IMR-90 (cell line): ENCODE measurements at regions not wholly inside any gene's neighbourhood (a gene's known extent, or its start where the extent isn't known, plus 50 kb on each side); places are given as distances from the start of the nearest gene placed in this dataset.

ENCODE experiments used
- ATAC-seq: fragments of 200-7000 bp; cut with Tn5 transposase; 2 replicates; pipeline ENCODE4 v1.9.1; 2020; ENCODE audit warnings: low read depth, mild to moderate bottlenecking, moderate library complexity
- BruUV-seq: library from RNA; stranded (reverse); fragments of 400-500 nt; replicated peaks from 2 replicates; lab custom pipeline; 2021; lab: Mats Ljungman, UMichigan
- CTCF ChIA-PET: fragments of 300-600 bp; formaldehyde crosslinking; extraction: SDS; loops from one replicate; lab custom pipeline; 2021; ENCODE audit warnings: antibody characterized with exemption; lab: Yijun Ruan, JAX
- POLR2A ChIA-PET: fragments of 300-600 bp; sonication (Branson Sonifier 250); formaldehyde crosslinking; loops from one replicate; lab custom pipeline; 2022; ENCODE audit warnings: antibody characterized with exemption; ENCODE audit not compliant: unreplicated experiment; lab: Charles Lee
- DNase-seq: peaks from one replicate; pipeline ENCODE4 v3.0.0; 2013
- H2AFZ ChIP-seq: replicated peaks from 2 replicates; pipeline ENCODE3; 2013; ENCODE audit warnings: low read length, mild to moderate bottlenecking; ENCODE audit not compliant: poor library complexity
- H2AK5ac ChIP-seq: 2 replicates; pipeline ENCODE4 v1.6.1; 2013; ENCODE audit warnings: low read depth, low read length, inconsistent platforms
- H2AK9ac ChIP-seq: replicated peaks from 2 replicates; pipeline ENCODE3; 2013; ENCODE audit warnings: mild to moderate bottlenecking, low read depth, low read length, moderate library complexity; ENCODE audit not compliant: poor library complexity
- H2BK120ac ChIP-seq: 2 replicates; pipeline ENCODE4 v1.6.1; 2013; ENCODE audit warnings: low read depth, low read length, inconsistent platforms
- H2BK15ac ChIP-seq: 3 replicates; pipeline ENCODE4 v1.6.1; 2013; ENCODE audit warnings: low read depth, low read length, inconsistent platforms
- H2BK20ac ChIP-seq: 2 replicates; pipeline ENCODE4 v1.6.1; 2013; ENCODE audit warnings: low read depth, mild to moderate bottlenecking, inconsistent platforms, low read length, moderate library complexity
- H2BK5ac ChIP-seq: 2 replicates; pipeline ENCODE4 v1.6.1; 2013; ENCODE audit warnings: mild to moderate bottlenecking, low read depth, low read length, inconsistent platforms; ENCODE audit not compliant: poor library complexity, severe bottlenecking
- H3K14ac ChIP-seq: replicated peaks from 2 replicates; pipeline ENCODE4 v1.6.1; 2013; ENCODE audit warnings: low read depth, low read length, inconsistent platforms
- H3K18ac ChIP-seq: 2 replicates; pipeline ENCODE4 v1.6.1; 2013; ENCODE audit warnings: low read depth, low read length, control low read depth
- H3K23ac ChIP-seq: 2 replicates; pipeline ENCODE4 v1.6.1; 2013; ENCODE audit warnings: low read depth, low read length, inconsistent platforms
- H3K27ac ChIP-seq: 2 replicates; pipeline ENCODE4 v1.5.1; 2013; ENCODE audit warnings: mild to moderate bottlenecking, control low read depth, low read length; ENCODE audit not compliant: insufficient read depth
- H3K27me3 ChIP-seq: 2 replicates; pipeline ENCODE4 v1.6.1; 2013; ENCODE audit warnings: low read length; ENCODE audit not compliant: control insufficient read depth, insufficient read depth
- H3K36me3 ChIP-seq: 2 replicates; pipeline ENCODE4 v1.6.1; 2013; ENCODE audit warnings: low read length, mixed read lengths; ENCODE audit not compliant: control insufficient read depth, insufficient read depth
- H3K4ac ChIP-seq: 2 replicates; pipeline ENCODE4 v1.6.1; 2013; ENCODE audit warnings: low read depth, low read length, inconsistent platforms
- H3K4me1 ChIP-seq: 2 replicates; pipeline ENCODE4 v1.6.1; 2013; ENCODE audit warnings: low read length, mixed read lengths; ENCODE audit not compliant: control insufficient read depth, insufficient read depth
- H3K4me2 ChIP-seq: 2 replicates; pipeline ENCODE4 v1.6.1; 2013; ENCODE audit warnings: low read depth, mild to moderate bottlenecking, control low read depth, low read length, moderate library complexity
- H3K4me3 ChIP-seq: 2 replicates; pipeline ENCODE4 v1.5.1; 2013; ENCODE audit warnings: low read depth, mild to moderate bottlenecking, control low read depth, low read length, moderate library complexity; ENCODE audit not compliant: insufficient read depth
- H3K56ac ChIP-seq: 2 replicates; pipeline ENCODE4 v1.6.1; 2013; ENCODE audit warnings: low read length, inconsistent platforms; ENCODE audit not compliant: insufficient read depth; ENCODE audit errors: extremely low read depth
- H3K79me1 ChIP-seq, 2 experiments: 2 replicates each; pipeline ENCODE4 v1.6.1; 2013; ENCODE audit warnings: low read length in 2 of 2, inconsistent platforms in 1 of 2, low read depth in 1 of 2
- H3K9ac ChIP-seq: 2 replicates; pipeline ENCODE4 v1.6.1; 2013; ENCODE audit warnings: low read depth, low read length, control low read depth
- H3K9me1 ChIP-seq: 2 replicates; pipeline ENCODE4 v1.6.1; 2013; ENCODE audit warnings: low read length, inconsistent platforms; ENCODE audit not compliant: insufficient read depth
- H3K9me3 ChIP-seq: 2 replicates; pipeline ENCODE4 v1.6.1; 2013; ENCODE audit warnings: low read length; ENCODE audit not compliant: control insufficient read depth, insufficient read depth
- H4K20me1 ChIP-seq: 2 replicates; pipeline ENCODE4 v1.6.1; 2013; ENCODE audit warnings: low read length, inconsistent platforms; ENCODE audit not compliant: insufficient read depth
- H4K5ac ChIP-seq: 2 replicates; pipeline ENCODE4 v1.6.1; 2013; ENCODE audit warnings: mild to moderate bottlenecking, low read depth, low read length, control low read depth
- H4K8ac ChIP-seq, 2 experiments: 2 replicates each; pipeline ENCODE4 v1.6.1; 2013; ENCODE audit warnings: low read depth in 2 of 2, low read length in 2 of 2, control low read depth in 1 of 2, inconsistent platforms in 1 of 2
- H4K91ac ChIP-seq: 2 replicates; pipeline ENCODE4 v1.6.1; 2013; ENCODE audit warnings: low read depth, low read length, inconsistent platforms; ENCODE audit not compliant: insufficient read depth
- CEBPB ChIP-seq: IDR thresholded peaks from 2 replicates; pipeline ENCODE4 v1.6.1; 2012; ENCODE audit warnings: low read depth, low read length, improper control_type of control experiment
- MAFK ChIP-seq: IDR thresholded peaks from 2 replicates; pipeline ENCODE4 v1.6.1; 2012; ENCODE audit warnings: low read depth, low read length, improper control_type of control experiment
- SMC3 ChIP-seq: fragments of 150-350 bp; IDR thresholded peaks from 2 replicates; pipeline ENCODE4 v1.6.1; 2016; ENCODE audit warnings: low read depth, mild to moderate bottlenecking, antibody characterized with exemption, low read length, moderate library complexity
- WGBS, 2 experiments: methylation state at CpG; one replicate each; pipeline versions ENCODE4 v1.1.5 to v1.1.7; 2013; ENCODE audit warnings: missing lambda C conversion rate in 2 of 2; ENCODE audit not compliant: insufficient read length in 1 of 2; ENCODE audit errors: extremely low coverage in 2 of 2; 5-methylcytosine and 5-hydroxymethylcytosine counted together
- dilution Hi-C: fragments of 300-500 bp; cut with HindIII; formaldehyde crosslinking; loops from one replicate; pipeline ENCODE4 v1.14.3; 2018; ENCODE audit warnings: low sequenced_read_pairs; ENCODE audit not compliant: unreplicated experiment
- in situ Hi-C: fragments of 300-500 bp; cut with MboI; formaldehyde crosslinking; loops from 3 replicates; pipeline ENCODE4 v1.14.3; 2019; ENCODE audit warnings: low sequenced_read_pairs, inconsistent platforms, mixed read lengths
- intact Hi-C: fragments of 100-400 bp; cut with micrococcal nuclease; formaldehyde crosslinking; loops from 2 replicates; pipeline ENCODE4 v1.10.0; 2022

DNA sequence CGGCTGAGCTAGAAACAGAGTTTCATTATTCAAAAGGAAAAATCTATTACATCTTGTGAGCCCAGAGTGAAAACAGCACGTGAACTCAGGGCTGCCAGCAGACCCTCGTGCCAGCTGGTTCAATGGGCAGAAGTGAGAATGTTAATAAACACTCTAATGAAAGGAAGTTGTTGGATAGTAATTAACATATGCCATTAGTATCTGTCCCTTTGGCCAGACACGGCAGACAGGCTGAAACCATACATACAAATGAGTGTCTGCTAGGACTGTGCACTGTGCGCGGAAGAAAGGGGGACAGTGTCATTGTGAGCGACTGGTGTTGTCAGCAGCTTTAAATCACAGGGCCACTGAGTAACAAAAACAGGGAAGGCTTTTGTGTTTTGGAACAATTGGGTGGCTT, 121.9 kb upstream of the TSC22D1 start:
- CTCF ChIA-PET = interaction anchor here (0.6 to 0.8 kb wide), 2 partner anchors 16 to 215 kb away, joined by 3 read pairs; no protein-coding TSS in a partner anchor
- BruUV-seq = no TSS peak

More for the DNA sequence above, 121.9 kb upstream of the TSC22D1 start:
- in situ Hi-C loops (no loop called here), intact Hi-C loops (no loop called here), dilution Hi-C loops (no loop called here)
- Histone ChIP-seq H3K18ac (no peak overlapping the region), H3K27ac (no peak overlapping the region), H4K91ac (no peak overlapping the region), H3K23ac (no peak overlapping the region), H3K36me3 (no peaks in the 10 kb centered on the region), H2AFZ (no peak overlapping the region), H2BK15ac (no peak overlapping the region), H2AK5ac (no peak overlapping the region), H3K79me1 (no peaks in the 10 kb centered on the region; a peak in 1 of 4 replicates), H3K4me1 (no peaks in the 10 kb centered on the region), H3K4ac (no peak overlapping the region), H2BK120ac (no peak overlapping the region), H2AK9ac (no peak overlapping the region), H3K4me2 (no peak overlapping the region), H4K20me1 (no peaks in the 10 kb centered on the region), H3K27me3 (no peaks in the 10 kb centered on the region), H4K8ac (no peak overlapping the region), H2BK20ac (no peak overlapping the region), H3K56ac (no peak overlapping the region), H3K4me3 (no peak overlapping the region), H3K9ac (no peak overlapping the region), H3K9me1 (0 out of 2 replicates have a peak, but pooled peaks cover 2% of the 10 kb centered on the region), H3K14ac (no peak overlapping the region), H2BK5ac (no peak overlapping the region), H3K9me3 (no peaks in the 10 kb centered on the region), H4K5ac (no peak overlapping the region)
- WGBS, 2 experiments = no CpG with 5 or more reads among the region's 7 CpGs
- TF ChIP-seq MAFK (no peak), SMC3 (no peak), CEBPB (no peak)
- ATAC-seq = no peak
- POLR2A ChIA-PET = interaction anchor here (0.5 kb wide), 1 partner anchor 87 kb away, joined by 4 read pairs; no protein-coding TSS in a partner anchor
- DNase-seq = no peak
